DOHH2 (cell line): ENCODE measurements at regions not wholly inside any gene's neighbourhood (a gene's known extent, or its start where the extent isn't known, plus 50 kb on each side); places are given as distances from the start of the nearest gene placed in this dataset.

ENCODE experiments used
- EZH2phosphoT487 ChIP-seq: fragments of 200-600 bp; sonication (generic); IDR thresholded peaks from 2 replicates; pipeline ENCODE4 v1.6.1; 2017; ENCODE audit warnings: borderline replicate concordance, mild to moderate bottlenecking, antibody characterized with exemption, low read length, moderate library complexity, mixed read lengths
- TF ChIP-seq, protein P1 (sequence below): fragments of 200-600 bp; sonication (generic); IDR thresholded peaks from one replicate; pipeline ENCODE4 v1.5.1; 2014; ENCODE audit warnings: antibody characterized with exemption, mild to moderate bottlenecking, low read depth, low read length; ENCODE audit not compliant: poor library complexity, severe bottlenecking

DNA sequence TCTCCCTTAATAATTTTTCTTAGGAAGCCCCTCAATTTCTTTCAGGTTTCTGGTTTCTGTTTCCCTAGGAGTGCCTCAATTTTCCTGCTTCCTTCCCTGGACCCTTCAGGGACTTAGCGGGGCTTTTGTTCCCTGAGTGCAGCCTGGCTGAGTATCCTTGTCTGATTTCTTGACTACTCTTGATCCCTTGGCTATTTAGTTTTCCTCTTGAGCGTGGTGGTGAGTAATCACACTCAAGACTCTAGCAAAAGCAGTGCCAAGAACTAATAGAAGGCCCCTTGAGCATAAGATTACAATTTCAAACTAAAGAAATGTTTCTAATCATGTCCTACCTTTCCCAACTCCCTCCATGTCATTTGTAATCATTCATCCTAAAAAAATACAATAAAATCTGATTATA lies 94.3 kb upstream of the C3orf80 start:
- TF ChIP-seq, protein P1, sequence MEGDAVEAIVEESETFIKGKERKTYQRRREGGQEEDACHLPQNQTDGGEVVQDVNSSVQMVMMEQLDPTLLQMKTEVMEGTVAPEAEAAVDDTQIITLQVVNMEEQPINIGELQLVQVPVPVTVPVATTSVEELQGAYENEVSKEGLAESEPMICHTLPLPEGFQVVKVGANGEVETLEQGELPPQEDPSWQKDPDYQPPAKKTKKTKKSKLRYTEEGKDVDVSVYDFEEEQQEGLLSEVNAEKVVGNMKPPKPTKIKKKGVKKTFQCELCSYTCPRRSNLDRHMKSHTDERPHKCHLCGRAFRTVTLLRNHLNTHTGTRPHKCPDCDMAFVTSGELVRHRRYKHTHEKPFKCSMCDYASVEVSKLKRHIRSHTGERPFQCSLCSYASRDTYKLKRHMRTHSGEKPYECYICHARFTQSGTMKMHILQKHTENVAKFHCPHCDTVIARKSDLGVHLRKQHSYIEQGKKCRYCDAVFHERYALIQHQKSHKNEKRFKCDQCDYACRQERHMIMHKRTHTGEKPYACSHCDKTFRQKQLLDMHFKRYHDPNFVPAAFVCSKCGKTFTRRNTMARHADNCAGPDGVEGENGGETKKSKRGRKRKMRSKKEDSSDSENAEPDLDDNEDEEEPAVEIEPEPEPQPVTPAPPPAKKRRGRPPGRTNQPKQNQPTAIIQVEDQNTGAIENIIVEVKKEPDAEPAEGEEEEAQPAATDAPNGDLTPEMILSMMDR: no peak
- no peak for TF ChIP-seq EZH2phosphoT487
